HL-60 (cell line): ENCODE measurements at regions not wholly inside any gene's neighbourhood (a gene's known extent, or its start where the extent isn't known, plus 50 kb on each side); places are given as distances from the start of the nearest gene placed in this dataset.

Source experiments
- DNase-seq, 2 experiments: peaks; one replicate each; pipeline ENCODE4 v3.0.0-alpha.2; 2010 to 2020; ENCODE audit warnings: low read depth in 1 of 2, low spot score in 1 of 2
- H3K27ac ChIP-seq: fragments of 250-450 bp; sonication (Bioruptor Pico); replicated peaks from 2 replicates; pipeline ENCODE4 v1.5.1; 2020; ENCODE audit warnings: mild to moderate bottlenecking, moderate library complexity
- H3K27me3 ChIP-seq: fragments of 250-450 bp; sonication (Bioruptor Pico); 2 replicates; pipeline ENCODE4 v1.5.1; 2021; ENCODE audit warnings: mild to moderate bottlenecking, moderate library complexity; ENCODE audit not compliant: insufficient read depth, poor library complexity, severe bottlenecking
- H3K4me3 ChIP-seq: replicated peaks from 2 replicates; pipeline ENCODE4 v1.5.1; 2011; ENCODE audit warnings: mild to moderate bottlenecking, control low read depth, low read length; ENCODE audit not compliant: insufficient read depth
- CTCF ChIP-seq: IDR thresholded peaks from one replicate; pipeline ENCODE4 v1.5.1; 2011; ENCODE audit warnings: low read length, control low read depth, inconsistent platforms; ENCODE audit not compliant: insufficient read depth
- GABPA ChIP-seq: IDR thresholded peaks from 2 replicates; pipeline ENCODE4 v1.6.1; 2012; ENCODE audit warnings: low read depth
- POLR2AphosphoS5 ChIP-seq: IDR thresholded peaks from 2 replicates; pipeline ENCODE4 v1.6.1; 2012; ENCODE audit warnings: low read depth
- REST ChIP-seq: IDR thresholded peaks from 2 replicates; pipeline ENCODE4 v1.6.1; 2012; ENCODE audit warnings: low read depth; ENCODE audit not compliant: insufficient replicate concordance
- SPI1 ChIP-seq: IDR thresholded peaks from 2 replicates; pipeline ENCODE4 v1.6.1; 2012; ENCODE audit warnings: low read depth, mild to moderate bottlenecking, borderline replicate concordance

GRCh38 chr1:83022206-83022605 lies 976.7 kb downstream of the TTLL7 start:
- no peak for DNase-seq
- no peak overlapping the region for H3K4me3 ChIP-seq
- TF ChIP-seq SPI1 (no peak), REST (no peak)
- H3K27me3 ChIP-seq: no peaks in the 10 kb centered on the region
- no peak overlapping the region for H3K27ac ChIP-seq

- TF ChIP-seq CTCF (no peak), REST (no peak), GABPA (no peak), POLR2AphosphoS5 (no peak), SPI1 (no peak)
- H3K27ac ChIP-seq: no peak overlapping the region
- no peak for DNase-seq
- H3K4me3 ChIP-seq: no peak overlapping the region
- no peaks in the 10 kb centered on the region for H3K27me3 ChIP-seq
Observed at GRCh38 chr1:83017701-83018100, 981.2 kb downstream of the TTLL7 start.

GRCh38 chr1:83017276-83017675 lies 981.7 kb downstream of the TTLL7 start:
- DNase-seq: no peak
- TF ChIP-seq SPI1 (no peak), REST (no peak), POLR2AphosphoS5 (no peak), GABPA (no peak), CTCF (no peak)
- Histone ChIP-seq H3K27me3 (no peaks in the 10 kb centered on the region), H3K27ac (no peak overlapping the region), H3K4me3 (no peak overlapping the region)

GRCh38 chr1:83016354-83016849 lies 982.5 kb downstream of the TTLL7 start:
- H3K27ac ChIP-seq: no peak overlapping the region
- no peaks in the 10 kb centered on the region for H3K27me3 ChIP-seq
- H3K4me3 ChIP-seq: no peak overlapping the region
- no peak for TF ChIP-seq REST
- no peak for TF ChIP-seq SPI1
- no peak for DNase-seq
